Uterus (tissue), 2 donors: ENCODE measurements at regions not wholly inside any gene's neighbourhood (a gene's known extent, or its start where the extent isn't known, plus 50 kb on each side); places are given as distances from the start of the nearest gene placed in this dataset.

Experiments used
- POLR2A ChIP-seq, 2 donors: fragments of 450-650 bp; IDR thresholded peaks; one replicate each; pipeline ENCODE4 v1.6.1; 2016; ENCODE audit warnings: antibody characterized with exemption in 2 of 2, mild to moderate bottlenecking in 1 of 2, moderate library complexity in 1 of 2
- TF ChIP-seq, protein P1 (sequence below), 4 experiments: fragments of 200-600 bp in 2 of 4; fragments of 450-650 bp in 2 of 4; sonication (generic) in 2 of 4; IDR thresholded peaks; one replicate each; pipeline ENCODE4 v1.5.1; 2016 to 2019; ENCODE audit warnings: antibody characterized with exemption in 4 of 4, mild to moderate bottlenecking in 2 of 4, moderate library complexity in 1 of 4

DNA sequence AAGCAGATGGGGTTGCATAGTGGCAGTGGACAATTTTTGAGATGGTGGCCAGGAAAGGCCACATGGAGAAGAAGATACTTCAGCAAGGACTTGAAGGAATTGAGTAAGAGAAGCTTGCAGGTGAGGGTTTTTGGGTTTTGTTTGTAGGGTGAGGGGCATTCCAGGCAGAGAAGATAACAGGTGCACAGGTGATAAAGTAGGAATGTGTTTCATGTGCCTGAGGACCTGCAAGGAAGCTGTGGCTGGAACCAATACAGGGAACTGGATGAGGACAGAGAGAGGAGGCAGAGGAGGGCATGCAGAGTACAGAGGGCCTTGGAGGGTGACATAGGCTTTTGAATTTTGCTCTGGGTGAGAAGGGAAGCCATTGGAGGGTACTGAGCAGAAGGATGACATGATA is 314.5 kb downstream of the KLF12 start:
- no peak for TF ChIP-seq POLR2A (IDR thresholded peaks at IDR 0.05)
- TF ChIP-seq, protein P1, sequence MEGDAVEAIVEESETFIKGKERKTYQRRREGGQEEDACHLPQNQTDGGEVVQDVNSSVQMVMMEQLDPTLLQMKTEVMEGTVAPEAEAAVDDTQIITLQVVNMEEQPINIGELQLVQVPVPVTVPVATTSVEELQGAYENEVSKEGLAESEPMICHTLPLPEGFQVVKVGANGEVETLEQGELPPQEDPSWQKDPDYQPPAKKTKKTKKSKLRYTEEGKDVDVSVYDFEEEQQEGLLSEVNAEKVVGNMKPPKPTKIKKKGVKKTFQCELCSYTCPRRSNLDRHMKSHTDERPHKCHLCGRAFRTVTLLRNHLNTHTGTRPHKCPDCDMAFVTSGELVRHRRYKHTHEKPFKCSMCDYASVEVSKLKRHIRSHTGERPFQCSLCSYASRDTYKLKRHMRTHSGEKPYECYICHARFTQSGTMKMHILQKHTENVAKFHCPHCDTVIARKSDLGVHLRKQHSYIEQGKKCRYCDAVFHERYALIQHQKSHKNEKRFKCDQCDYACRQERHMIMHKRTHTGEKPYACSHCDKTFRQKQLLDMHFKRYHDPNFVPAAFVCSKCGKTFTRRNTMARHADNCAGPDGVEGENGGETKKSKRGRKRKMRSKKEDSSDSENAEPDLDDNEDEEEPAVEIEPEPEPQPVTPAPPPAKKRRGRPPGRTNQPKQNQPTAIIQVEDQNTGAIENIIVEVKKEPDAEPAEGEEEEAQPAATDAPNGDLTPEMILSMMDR (IDR thresholded peaks at IDR 0.05), result no peak
